IPS-20b (cell line): ENCODE measurements at regions not wholly inside any gene's neighbourhood (a gene's known extent, or its start where the extent isn't known, plus 50 kb on each side); places are given as distances from the start of the nearest gene placed in this dataset.

ENCODE experiments used
- H3K27ac ChIP-seq: one replicate; pipeline ENCODE4 v1.5.1; 2013; ENCODE audit warnings: low read length
- H3K27me3 ChIP-seq: 2 replicates; pipeline ENCODE4 v1.6.1; 2013; ENCODE audit warnings: mild to moderate bottlenecking, low read length, inconsistent platforms; ENCODE audit not compliant: insufficient read depth
- H3K36me3 ChIP-seq: 2 replicates; pipeline ENCODE4 v1.6.1; 2013; ENCODE audit warnings: low read depth, mild to moderate bottlenecking, inconsistent platforms, low read length, moderate library complexity; ENCODE audit not compliant: insufficient read depth
- H3K4me1 ChIP-seq: 2 replicates; pipeline ENCODE4 v1.6.1; 2013; ENCODE audit warnings: mild to moderate bottlenecking, control low read depth, inconsistent platforms, low read length, moderate library complexity; ENCODE audit not compliant: insufficient read depth
- H3K4me3 ChIP-seq: 2 replicates; pipeline ENCODE4 v1.5.1; 2013; ENCODE audit warnings: mild to moderate bottlenecking, low read length, inconsistent platforms
- H3K9ac ChIP-seq: 2 replicates; pipeline ENCODE4 v1.6.1; 2013; ENCODE audit warnings: low read depth, mild to moderate bottlenecking, inconsistent platforms, low read length, moderate library complexity
- H3K9me3 ChIP-seq: 2 replicates; pipeline ENCODE4 v1.6.1; 2013; ENCODE audit warnings: mild to moderate bottlenecking, low read depth, low read length, inconsistent platforms; ENCODE audit not compliant: insufficient read depth

GRCh38 chr10:31617133-31617532, 298.1 kb downstream of the ZEB1 start:
- H3K9me3 ChIP-seq: no peaks in the 10 kb centered on the region; the same call in 1 of the 2 replicates
- no peak overlapping the region for H3K4me3 ChIP-seq
- H3K27ac ChIP-seq: no peak overlapping the region
- H3K27me3 ChIP-seq: no peaks in the 10 kb centered on the region
- H3K4me1 ChIP-seq: no peaks in the 10 kb centered on the region; the same call in 1 of the 2 replicates
- H3K36me3 ChIP-seq: no peaks in the 10 kb centered on the region
- no peak overlapping the region for H3K9ac ChIP-seq

DNA sequence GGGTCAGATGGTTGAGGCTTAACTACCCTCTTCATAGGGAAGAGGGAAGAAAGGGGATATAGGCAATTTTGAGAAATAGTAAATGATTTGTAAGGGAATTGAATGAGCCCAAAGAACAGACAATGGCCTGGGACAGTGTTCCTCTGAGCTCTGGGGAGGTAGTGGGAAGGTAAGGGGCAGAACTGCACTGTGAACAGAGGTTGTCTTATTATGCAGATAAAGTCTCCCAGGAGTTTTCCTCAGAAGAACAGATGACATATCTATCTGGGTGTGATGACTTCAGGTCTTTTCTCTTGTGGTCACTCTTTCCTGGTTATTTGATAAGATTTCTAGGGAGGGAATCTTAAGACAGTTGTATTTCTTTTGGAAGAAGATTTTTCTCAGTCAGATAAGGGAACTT, 296.1 kb downstream of the ZEB1 start:
- no peaks in the 10 kb centered on the region for H3K36me3 ChIP-seq
- no peaks in the 10 kb centered on the region; the same call in 1 of the 2 replicates for H3K9me3 ChIP-seq
- H3K27me3 ChIP-seq: no peaks in the 10 kb centered on the region
- no peak overlapping the region for H3K4me3 ChIP-seq
- no peak overlapping the region for H3K27ac ChIP-seq
- no peak overlapping the region for H3K9ac ChIP-seq
- no peaks in the 10 kb centered on the region; the same call in 1 of the 2 replicates for H3K4me1 ChIP-seq

- Histone ChIP-seq H3K27ac (no peak overlapping the region), H3K9ac (no peak overlapping the region), H3K9me3 (no peaks in the 10 kb centered on the region; the same call in 1 of the 2 replicates), H3K27me3 (no peaks in the 10 kb centered on the region), H3K4me3 (no peak overlapping the region), H3K36me3 (no peaks in the 10 kb centered on the region), H3K4me1 (no peaks in the 10 kb centered on the region; the same call in 1 of the 2 replicates)
These were observed 295.6 kb downstream of the ZEB1 start for GRCh38 chr10:31614611-31615010.

DNA sequence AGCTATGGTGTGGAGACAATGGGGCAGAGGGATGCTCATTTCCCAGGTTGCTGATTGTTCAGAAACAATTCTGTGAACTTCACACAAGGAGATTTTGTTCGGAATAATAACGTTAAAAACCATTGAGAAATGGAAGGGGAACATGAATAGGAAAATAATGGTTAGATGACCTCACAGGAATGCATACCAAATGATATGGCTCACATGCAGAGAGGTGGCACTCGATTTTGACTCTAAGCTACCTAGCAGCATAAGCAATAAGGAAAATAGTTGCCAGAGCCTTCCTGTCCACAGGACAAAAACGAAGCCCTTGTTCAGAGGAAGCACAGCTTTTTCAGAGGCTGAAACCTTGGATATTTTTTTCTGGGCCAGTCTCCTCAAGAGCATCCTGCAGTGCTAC, 293.1 kb downstream of the ZEB1 start:
- no peak overlapping the region for H3K27ac ChIP-seq
- H3K9me3 ChIP-seq: no peaks in the 10 kb centered on the region; the same call in 1 of the 2 replicates
- no peaks in the 10 kb centered on the region; the same call in 1 of the 2 replicates for H3K4me1 ChIP-seq
- H3K36me3 ChIP-seq: no peaks in the 10 kb centered on the region
- H3K27me3 ChIP-seq: no peaks in the 10 kb centered on the region
- H3K9ac ChIP-seq: no peak overlapping the region
- no peak overlapping the region for H3K4me3 ChIP-seq

GRCh38 chr10:31611161-31611560, 292.1 kb downstream of the ZEB1 start:
- Histone ChIP-seq H3K4me1 (no peaks in the 10 kb centered on the region; the same call in 1 of the 2 replicates), H3K27ac (no peak overlapping the region), H3K27me3 (no peaks in the 10 kb centered on the region), H3K9ac (no peak overlapping the region), H3K9me3 (no peaks in the 10 kb centered on the region; the same call in 1 of the 2 replicates), H3K4me3 (no peak overlapping the region), H3K36me3 (no peaks in the 10 kb centered on the region)

DNA sequence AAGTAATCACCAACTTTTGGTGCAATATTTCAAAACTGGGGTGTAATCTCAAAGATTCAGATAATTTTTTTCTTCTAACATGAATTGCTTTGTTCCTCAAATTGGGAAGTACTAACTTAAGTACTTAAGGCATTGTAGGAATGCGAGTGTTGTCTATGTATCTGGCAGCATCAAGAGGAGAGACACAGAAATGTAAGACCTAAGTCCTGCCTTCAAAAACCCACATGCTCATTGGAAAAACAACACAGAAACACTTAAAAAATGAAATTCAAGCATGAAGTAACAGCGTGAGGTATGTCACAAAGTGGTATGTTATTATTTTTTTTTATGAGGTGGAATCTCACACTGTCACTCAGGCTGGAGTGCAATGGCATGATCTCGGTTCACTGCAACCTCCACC, 288.5 kb downstream of the ZEB1 start:
- H3K9me3 ChIP-seq: no peaks in the 10 kb centered on the region
- no peaks in the 10 kb centered on the region for H3K27me3 ChIP-seq
- no peaks in the 10 kb centered on the region for H3K36me3 ChIP-seq
- no peak overlapping the region for H3K27ac ChIP-seq
- H3K4me3 ChIP-seq: no peak overlapping the region
- no peaks in the 10 kb centered on the region; the same call in 1 of the 2 replicates for H3K4me1 ChIP-seq
- H3K9ac ChIP-seq: no peak overlapping the region

- Histone ChIP-seq H3K4me3 (no peak overlapping the region), H3K9me3 (no peaks in the 10 kb centered on the region), H3K27me3 (no peaks in the 10 kb centered on the region), H3K36me3 (no peaks in the 10 kb centered on the region), H3K27ac (no peak overlapping the region), H3K9ac (no peak overlapping the region), H3K4me1 (no peaks in the 10 kb centered on the region; the same call in 1 of the 2 replicates)
These were observed 287.8 kb downstream of the ZEB1 start for GRCh38 chr10:31606841-31607240.

DNA sequence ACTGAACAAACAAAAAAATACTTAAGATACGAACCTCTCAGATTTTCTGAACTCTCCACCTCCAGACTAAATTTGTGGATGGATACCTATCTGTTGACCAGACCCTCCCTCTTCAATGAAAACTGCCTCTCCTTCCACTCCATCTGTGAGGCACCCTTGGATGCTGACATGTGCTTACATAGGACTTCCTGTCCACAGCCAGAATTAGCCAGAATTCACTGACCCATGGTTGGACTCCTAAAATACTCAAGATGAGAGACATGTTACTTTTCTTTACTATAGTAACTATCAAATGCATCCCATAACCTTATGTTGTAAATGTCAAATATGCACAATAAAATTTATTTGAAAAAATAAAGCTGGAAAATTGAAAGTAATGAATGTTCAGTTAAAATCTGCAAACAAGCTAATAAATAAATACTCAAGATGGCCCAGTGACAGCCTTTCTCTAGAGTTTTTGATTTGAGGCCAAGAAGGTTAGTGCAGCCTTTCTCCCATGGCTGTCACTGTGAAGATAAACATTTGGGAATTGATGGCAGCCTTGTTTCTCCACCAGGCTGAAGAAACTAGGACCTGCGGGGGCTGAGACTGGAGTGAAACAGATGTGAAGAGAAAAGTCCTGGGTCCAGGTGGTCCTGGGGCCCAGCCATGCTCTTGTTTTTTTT, 287.0 kb downstream of the ZEB1 start:
- no peaks in the 10 kb centered on the region for H3K27me3 ChIP-seq
- no peak overlapping the region for H3K9ac ChIP-seq
- H3K27ac ChIP-seq: no peak overlapping the region
- no peak overlapping the region for H3K4me3 ChIP-seq
- H3K9me3 ChIP-seq: no peaks in the 10 kb centered on the region
- H3K4me1 ChIP-seq: no peaks in the 10 kb centered on the region; the same call in 1 of the 2 replicates
- H3K36me3 ChIP-seq: no peaks in the 10 kb centered on the region

DNA sequence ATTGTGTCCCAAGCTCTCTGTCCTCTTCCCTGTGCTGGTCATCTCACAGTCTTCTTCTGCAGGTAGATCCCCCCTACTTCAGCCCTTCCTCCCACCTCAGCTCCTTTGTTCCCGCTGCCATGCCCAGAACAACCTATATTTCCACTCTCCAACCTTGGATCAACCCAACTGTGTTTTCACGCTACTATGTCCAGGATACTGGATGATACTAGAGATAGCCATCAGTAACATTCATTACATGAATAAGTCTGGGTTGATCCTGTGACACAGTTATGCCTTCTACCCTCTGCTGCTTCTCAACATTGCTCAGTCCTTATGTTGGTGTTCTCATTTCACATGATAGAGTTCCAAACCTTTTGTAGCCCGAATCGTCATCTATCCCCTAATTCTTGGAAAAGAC, 286.4 kb downstream of the ZEB1 start:
- H3K9me3 ChIP-seq: no peaks in the 10 kb centered on the region
- no peak overlapping the region for H3K27ac ChIP-seq
- H3K4me3 ChIP-seq: no peak overlapping the region
- no peak overlapping the region for H3K9ac ChIP-seq
- no peaks in the 10 kb centered on the region for H3K27me3 ChIP-seq
- no peaks in the 10 kb centered on the region for H3K36me3 ChIP-seq
- H3K4me1 ChIP-seq: no peaks in the 10 kb centered on the region; the same call in 1 of the 2 replicates

DNA sequence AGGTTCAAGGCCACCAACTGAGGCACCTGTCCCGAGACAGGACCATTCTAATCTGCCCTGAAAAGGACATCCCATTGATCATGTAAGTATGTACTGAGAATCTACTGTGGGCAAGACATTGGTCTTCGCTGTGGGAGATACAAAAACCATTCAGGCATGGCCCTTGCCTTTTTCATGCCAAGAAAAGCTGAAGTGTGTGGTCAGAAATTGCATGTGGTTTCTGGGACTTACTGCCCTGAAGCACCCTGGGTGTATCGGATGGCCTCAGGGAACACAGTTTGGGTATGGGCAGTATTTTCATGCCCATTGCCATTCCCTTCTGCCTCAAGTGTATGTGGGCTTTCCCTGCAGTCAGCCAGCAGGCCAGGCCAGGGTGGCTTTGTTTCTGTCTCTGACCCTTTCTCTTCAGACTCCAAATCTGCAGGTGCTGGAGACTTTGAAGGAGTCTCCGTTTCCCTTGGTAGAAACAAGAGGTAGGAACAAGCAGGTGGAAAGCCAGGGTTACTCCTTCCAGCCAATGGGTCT, 285.7 kb downstream of the ZEB1 start:
- Histone ChIP-seq H3K36me3 (no peaks in the 10 kb centered on the region), H3K9ac (no peak overlapping the region), H3K27ac (no peak overlapping the region), H3K27me3 (no peaks in the 10 kb centered on the region), H3K4me3 (no peak overlapping the region), H3K9me3 (no peaks in the 10 kb centered on the region), H3K4me1 (no peaks in the 10 kb centered on the region; the same call in 1 of the 2 replicates)

- Histone ChIP-seq H3K27ac (no peak overlapping the region), H3K9ac (peak overlapping the region; percentile 63; the same call in 1 of the 2 replicates), H3K4me3 (peak overlapping the region; percentile 48; the same call in 1 of the 2 replicates), H3K36me3 (no peaks in the 10 kb centered on the region), H3K27me3 (no peaks in the 10 kb centered on the region), H3K9me3 (no peaks in the 10 kb centered on the region), H3K4me1 (no peaks in the 10 kb centered on the region; the same call in 1 of the 2 replicates)
These were observed 285.1 kb downstream of the ZEB1 start for GRCh38 chr10:31604096-31604495.
